HCT116 (cell line): ENCODE measurements at regions not wholly inside any gene's neighbourhood (a gene's known extent, or its start where the extent isn't known, plus 50 kb on each side); places are given as distances from the start of the nearest gene placed in this dataset.
"Not testable (repeated sequence)": the region's sequence is repeated elsewhere in the genome, so short reads cannot be mapped to it uniquely, and the experiment has no call there.

Experiments used
- ATF3 ChIP-seq: IDR thresholded peaks from 2 replicates; pipeline ENCODE4 v1.6.1; 2012
- CBX3 ChIP-seq: IDR thresholded peaks from 2 replicates; pipeline ENCODE4 v1.6.1; 2012; ENCODE audit warnings: low read depth
- CTCF ChIP-seq, 3 experiments: fragments of 200-600 bp in 1 of 3; sonication (generic) in 1 of 3; IDR thresholded peaks in 2 of 3; conservative IDR thresholded peaks in 1 of 3; 2 replicates each; pipeline ENCODE4 v1.5.1; 2012 to 2017; ENCODE audit warnings: low read depth in 2 of 3, low read length in 2 of 3, antibody characterized with exemption in 1 of 3, borderline replicate concordance in 1 of 3, control low read depth in 1 of 3, mild to moderate bottlenecking in 1 of 3, mixed read lengths in 1 of 3, mixed run types in 1 of 3, moderate library complexity in 1 of 3; ENCODE audit not compliant: insufficient read depth in 1 of 3
- EGR1 ChIP-seq: IDR thresholded peaks from 2 replicates; pipeline ENCODE4 v1.6.1; 2012; ENCODE audit warnings: low read depth
- ELF1 ChIP-seq: IDR thresholded peaks from 2 replicates; pipeline ENCODE4 v1.6.1; 2012; ENCODE audit warnings: low read depth, borderline replicate concordance
- EZH2 ChIP-seq: fragments of 200-600 bp; sonication (generic); IDR thresholded peaks from 2 replicates; pipeline ENCODE4 v1.6.1; 2017; ENCODE audit warnings: antibody characterized with exemption, mixed run types
- EZH2phosphoT487 ChIP-seq: fragments of 200-600 bp; IDR thresholded peaks from 2 replicates; pipeline ENCODE4 v1.6.1; 2018; ENCODE audit warnings: antibody characterized with exemption, borderline replicate concordance
- JUND ChIP-seq: IDR thresholded peaks from 2 replicates; pipeline ENCODE4 v1.6.1; 2012
- POLR2A ChIP-seq: IDR thresholded peaks from 2 replicates; pipeline ENCODE4 v1.7.0; 2011; ENCODE audit warnings: borderline replicate concordance; ENCODE audit not compliant: insufficient read depth, insufficient read length; ENCODE audit errors: extremely low read depth
- RAD21 ChIP-seq: IDR thresholded peaks from 2 replicates; pipeline ENCODE4 v1.6.1; 2012; ENCODE audit warnings: low read depth, mild to moderate bottlenecking
- YY1 ChIP-seq: IDR thresholded peaks from 2 replicates; pipeline ENCODE4 v1.6.1; 2011; ENCODE audit warnings: low read length, low read depth, moderate library complexity, mild to moderate bottlenecking; ENCODE audit not compliant: insufficient replicate concordance; ENCODE audit errors: extremely low read depth

GRCh38 chr3:178942261-178942660 lies 129.3 kb downstream of the ZMAT3 start:
- not testable (repeated sequence) for TF ChIP-seq CTCF (IDR thresholded peaks at IDR 0.05 in 2 of 3, conservative IDR thresholded peaks at IDR 0.05 in 1 of 3; ENCODE audit: borderline replicate concordance in 1 of 3, insufficient read depth in 1 of 3, low read depth in 2 of 3, low read length in 2 of 3); EGR1; EZH2; POLR2A; ATF3; EZH2phosphoT487; RAD21; JUND; YY1; ELF1; CBX3
